H1 (cell line): ENCODE measurements at regions not wholly inside any gene's neighbourhood (a gene's known extent, or its start where the extent isn't known, plus 50 kb on each side); places are given as distances from the start of the nearest gene placed in this dataset.

Source experiments
- CREB1 ChIP-seq: IDR thresholded peaks from 2 replicates; pipeline ENCODE4 v1.6.1; 2012; ENCODE audit warnings: inconsistent platforms
- TF ChIP-seq, protein P1 (sequence below), 3 experiments: IDR thresholded peaks; 1 replicate in 2 of 3; 2 replicates in 1 of 3; pipeline versions ENCODE4 v1.5.1 to v1.6.1; 2011; ENCODE audit warnings: low read length in 3 of 3, mild to moderate bottlenecking in 3 of 3, inconsistent platforms in 2 of 3, low read depth in 1 of 3, moderate library complexity in 1 of 3; ENCODE audit not compliant: insufficient read depth in 1 of 3; ENCODE audit errors: control extremely low read depth in 1 of 3

DNA sequence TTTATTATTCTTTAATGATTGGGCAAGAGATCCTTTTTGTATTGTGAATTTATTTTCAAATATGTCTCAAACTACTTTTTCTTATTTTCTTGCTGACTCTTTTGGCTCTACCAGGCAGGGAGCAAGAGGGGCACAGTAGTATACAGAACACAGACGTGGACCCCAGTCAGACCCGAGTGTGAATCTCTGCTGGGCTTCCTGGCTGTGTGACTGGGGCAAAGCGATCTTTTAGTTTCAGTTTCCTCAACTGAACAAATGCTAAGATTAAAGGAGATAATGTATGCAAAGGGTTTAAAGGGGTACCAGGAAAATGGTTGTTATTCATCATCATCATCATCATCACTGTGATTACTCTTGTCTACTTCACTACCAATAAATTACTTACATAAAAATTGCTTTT, 317.5 kb downstream of the HIVEP2 start (continued):
- TF ChIP-seq, protein P1, sequence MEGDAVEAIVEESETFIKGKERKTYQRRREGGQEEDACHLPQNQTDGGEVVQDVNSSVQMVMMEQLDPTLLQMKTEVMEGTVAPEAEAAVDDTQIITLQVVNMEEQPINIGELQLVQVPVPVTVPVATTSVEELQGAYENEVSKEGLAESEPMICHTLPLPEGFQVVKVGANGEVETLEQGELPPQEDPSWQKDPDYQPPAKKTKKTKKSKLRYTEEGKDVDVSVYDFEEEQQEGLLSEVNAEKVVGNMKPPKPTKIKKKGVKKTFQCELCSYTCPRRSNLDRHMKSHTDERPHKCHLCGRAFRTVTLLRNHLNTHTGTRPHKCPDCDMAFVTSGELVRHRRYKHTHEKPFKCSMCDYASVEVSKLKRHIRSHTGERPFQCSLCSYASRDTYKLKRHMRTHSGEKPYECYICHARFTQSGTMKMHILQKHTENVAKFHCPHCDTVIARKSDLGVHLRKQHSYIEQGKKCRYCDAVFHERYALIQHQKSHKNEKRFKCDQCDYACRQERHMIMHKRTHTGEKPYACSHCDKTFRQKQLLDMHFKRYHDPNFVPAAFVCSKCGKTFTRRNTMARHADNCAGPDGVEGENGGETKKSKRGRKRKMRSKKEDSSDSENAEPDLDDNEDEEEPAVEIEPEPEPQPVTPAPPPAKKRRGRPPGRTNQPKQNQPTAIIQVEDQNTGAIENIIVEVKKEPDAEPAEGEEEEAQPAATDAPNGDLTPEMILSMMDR (IDR thresholded peaks at IDR 0.05; ENCODE audit: control extremely low read depth in 1 of 3, insufficient read depth in 1 of 3, low read depth in 1 of 3, low read length in 3 of 3): no peak
- TF ChIP-seq CREB1: no peak
- TF ChIP-seq, all 59 proteins: peak for 0
